ENCODE measurements at regions not wholly inside any gene's neighbourhood (a gene's known extent, or its start where the extent isn't known, plus 50 kb on each side); places are given as distances from the start of the nearest gene placed in this dataset.
"Not testable (repeated sequence)": the region's sequence is repeated elsewhere in the genome, so short reads cannot be mapped to it uniquely, and the experiment has no call there.

DNA sequence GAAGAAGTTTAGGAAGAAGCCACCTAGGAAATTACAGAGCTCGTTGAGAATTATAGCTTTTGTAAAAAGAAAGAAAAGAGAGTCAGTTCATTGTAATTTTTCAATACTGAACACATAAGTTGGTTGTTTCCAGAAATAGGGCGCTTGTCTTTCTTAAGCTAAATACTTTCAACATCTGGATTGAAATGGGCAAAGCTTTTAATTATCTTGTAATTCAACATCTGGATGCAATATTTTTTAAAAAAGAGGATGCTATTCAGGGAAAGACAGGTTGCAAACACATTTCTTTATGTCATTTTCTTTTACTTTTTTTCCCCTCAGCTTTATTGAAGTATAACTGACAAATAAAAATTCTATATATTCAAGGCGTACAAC is 100.7 kb upstream of the TRPC7 start:
- H3K4me3 ChIP-seq (ENCODE audit: insufficient read depth, low read depth, low read length): no peak overlapping the region
- no peak for DNase-seq
- H3K36me3 ChIP-seq (replicated peaks; ENCODE audit: control insufficient read depth, insufficient read depth, low read length): no peaks in the 10 kb centered on the region
- H3K27me3 ChIP-seq (ENCODE audit: control insufficient read depth, insufficient read depth, low read length): no peaks in the 10 kb centered on the region

DNA sequence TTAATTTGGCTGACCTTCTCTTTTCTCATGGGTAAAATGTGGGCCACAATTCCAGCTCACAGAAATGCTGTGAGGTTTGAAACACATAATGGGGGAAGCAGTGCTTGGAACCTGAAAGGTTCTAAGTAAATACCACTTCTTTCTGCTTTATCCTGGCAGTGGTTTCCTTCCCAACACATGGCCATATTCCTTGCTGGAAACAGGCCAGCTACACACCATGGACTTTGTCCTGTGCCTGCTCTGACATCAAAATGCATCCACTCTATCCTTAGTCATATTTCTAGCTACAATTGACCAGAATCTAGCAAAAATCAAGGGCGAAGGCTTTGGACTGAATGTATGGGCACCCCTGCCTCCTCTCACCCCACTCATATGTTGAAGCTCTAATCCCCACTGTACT is 93.1 kb upstream of the TRPC7 start:
- Histone ChIP-seq H3K36me3 (replicated peaks; ENCODE audit: control insufficient read depth, insufficient read depth, low read length) (no peaks in the 10 kb centered on the region), H3K27me3 (ENCODE audit: control insufficient read depth, insufficient read depth, low read length) (no peaks in the 10 kb centered on the region), H3K4me3 (ENCODE audit: insufficient read depth, low read depth, low read length) (no peak overlapping the region)
- DNase-seq: no peak

- no peaks in the 10 kb centered on the region for H3K27me3 ChIP-seq (ENCODE audit: control insufficient read depth, insufficient read depth, low read length)
- no peaks in the 10 kb centered on the region for H3K36me3 ChIP-seq (replicated peaks; ENCODE audit: control insufficient read depth, insufficient read depth, low read length)
- no peak overlapping the region for H3K4me3 ChIP-seq (ENCODE audit: insufficient read depth, low read depth, low read length)
- no peak for DNase-seq
These were observed 92.2 kb upstream of the TRPC7 start for GRCh38 chr5:136457390-136458013.

DNA sequence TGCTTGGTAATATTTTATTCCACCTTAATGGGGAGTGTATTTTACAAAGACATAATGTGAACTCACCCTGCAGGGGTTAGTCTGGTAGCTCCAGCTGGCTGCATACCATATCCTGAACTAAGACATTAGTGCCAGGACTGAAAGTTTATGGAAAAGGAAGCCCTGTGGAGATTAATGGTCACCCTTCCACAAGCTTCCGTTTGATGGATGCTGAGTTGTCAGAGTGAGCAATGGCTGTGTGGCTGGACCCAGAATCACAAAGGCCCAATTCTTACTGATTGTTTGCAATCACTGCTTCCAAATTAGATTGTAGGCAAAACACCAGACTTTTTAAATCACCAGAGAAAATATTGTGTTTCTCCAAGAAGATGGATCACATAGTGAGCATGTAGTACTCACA is 90.1 kb upstream of the TRPC7 start:
- Histone ChIP-seq H3K36me3 (replicated peaks; ENCODE audit: control insufficient read depth, insufficient read depth, low read length) (no peaks in the 10 kb centered on the region), H3K27me3 (ENCODE audit: control insufficient read depth, insufficient read depth, low read length) (no peaks in the 10 kb centered on the region), H3K4me3 (ENCODE audit: insufficient read depth, low read depth, low read length) (no peak overlapping the region)
- no peak for DNase-seq

- H3K27me3 ChIP-seq (ENCODE audit: control insufficient read depth, insufficient read depth, low read length): no peaks in the 10 kb centered on the region
- no peak for DNase-seq
These were observed 88.8 kb upstream of the TRPC7 start for GRCh38 chr5:136453986-136454758.

GRCh38 chr5:136453199-136453598 is 87.9 kb upstream of the TRPC7 start:
- H3K4me3 ChIP-seq (ENCODE audit: insufficient read depth, low read depth, low read length): no peak overlapping the region
- H3K36me3 ChIP-seq (replicated peaks; ENCODE audit: control insufficient read depth, insufficient read depth, low read length): no peaks in the 10 kb centered on the region
- no peak for DNase-seq
- no peaks in the 10 kb centered on the region for H3K27me3 ChIP-seq (ENCODE audit: control insufficient read depth, insufficient read depth, low read length)

More at GRCh38 chr5:136453986-136454758, 88.8 kb upstream of the TRPC7 start:
- Histone ChIP-seq H3K4me3 (ENCODE audit: insufficient read depth, low read depth, low read length) (no peak overlapping the region), H3K36me3 (replicated peaks; ENCODE audit: control insufficient read depth, insufficient read depth, low read length) (no peaks in the 10 kb centered on the region)

GRCh38 chr5:136447576-136447975 is 82.2 kb upstream of the TRPC7 start:
- DNase-seq; H3K4me3 ChIP-seq (ENCODE audit: insufficient read depth, low read depth, low read length); H3K27me3 ChIP-seq (ENCODE audit: control insufficient read depth, insufficient read depth, low read length); H3K36me3 ChIP-seq (replicated peaks; ENCODE audit: control insufficient read depth, insufficient read depth, low read length): not testable (repeated sequence)

- H3K4me3 ChIP-seq (ENCODE audit: insufficient read depth, low read depth, low read length): no peak overlapping the region
- no peak for DNase-seq
- H3K36me3 ChIP-seq (replicated peaks; ENCODE audit: control insufficient read depth, insufficient read depth, low read length): no peaks in the 10 kb centered on the region
- H3K27me3 ChIP-seq (ENCODE audit: control insufficient read depth, insufficient read depth, low read length): no peaks in the 10 kb centered on the region
These were observed 81.2 kb upstream of the TRPC7 start for GRCh38 chr5:136446565-136446964.

- H3K27me3 ChIP-seq (ENCODE audit: control insufficient read depth, insufficient read depth, low read length); DNase-seq; H3K36me3 ChIP-seq (replicated peaks; ENCODE audit: control insufficient read depth, insufficient read depth, low read length); H3K4me3 ChIP-seq (ENCODE audit: insufficient read depth, low read depth, low read length): not testable (repeated sequence)
These were observed 78.8 kb upstream of the TRPC7 start for GRCh38 chr5:136444099-136444498.

DNA sequence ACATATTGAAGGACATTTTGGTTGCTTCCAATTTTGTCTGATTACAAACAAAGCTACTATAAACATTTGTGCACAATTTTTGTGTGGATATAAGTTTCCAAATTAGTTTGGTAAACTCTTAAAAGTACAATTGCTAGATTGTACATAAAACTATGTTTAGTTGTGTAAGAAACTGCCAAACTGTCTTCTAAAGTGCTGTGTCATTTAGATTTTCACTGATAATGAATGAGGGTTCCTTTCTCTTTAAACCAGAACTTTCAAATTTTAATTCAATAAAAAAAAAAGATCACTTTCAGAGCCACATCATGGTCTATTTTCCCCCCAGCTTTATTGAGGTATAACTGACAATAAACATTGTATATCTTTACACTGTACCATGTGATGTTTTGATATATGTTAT is 74.0 kb upstream of the TRPC7 start:
- DNase-seq: no peak
- Histone ChIP-seq H3K4me3 (ENCODE audit: insufficient read depth, low read depth, low read length) (no peak overlapping the region), H3K27me3 (ENCODE audit: control insufficient read depth, insufficient read depth, low read length) (no peaks in the 10 kb centered on the region), H3K36me3 (replicated peaks; ENCODE audit: control insufficient read depth, insufficient read depth, low read length) (no peaks in the 10 kb centered on the region)

GRCh38 chr5:136435946-136436543 is 70.7 kb upstream of the TRPC7 start:
- no peak overlapping the region for H3K4me3 ChIP-seq (ENCODE audit: insufficient read depth, low read depth, low read length)
- DNase-seq: no peak
- H3K36me3 ChIP-seq (replicated peaks; ENCODE audit: control insufficient read depth, insufficient read depth, low read length): no peaks in the 10 kb centered on the region
- no peaks in the 10 kb centered on the region for H3K27me3 ChIP-seq (ENCODE audit: control insufficient read depth, insufficient read depth, low read length)

- no peak for DNase-seq
- no peak overlapping the region for H3K4me3 ChIP-seq (ENCODE audit: insufficient read depth, low read depth, low read length)
- H3K27me3 ChIP-seq (ENCODE audit: control insufficient read depth, insufficient read depth, low read length): no peaks in the 10 kb centered on the region
- no peaks in the 10 kb centered on the region for H3K36me3 ChIP-seq (replicated peaks; ENCODE audit: control insufficient read depth, insufficient read depth, low read length)
These were observed 69.5 kb upstream of the TRPC7 start for GRCh38 chr5:136434795-136435194.

DNA sequence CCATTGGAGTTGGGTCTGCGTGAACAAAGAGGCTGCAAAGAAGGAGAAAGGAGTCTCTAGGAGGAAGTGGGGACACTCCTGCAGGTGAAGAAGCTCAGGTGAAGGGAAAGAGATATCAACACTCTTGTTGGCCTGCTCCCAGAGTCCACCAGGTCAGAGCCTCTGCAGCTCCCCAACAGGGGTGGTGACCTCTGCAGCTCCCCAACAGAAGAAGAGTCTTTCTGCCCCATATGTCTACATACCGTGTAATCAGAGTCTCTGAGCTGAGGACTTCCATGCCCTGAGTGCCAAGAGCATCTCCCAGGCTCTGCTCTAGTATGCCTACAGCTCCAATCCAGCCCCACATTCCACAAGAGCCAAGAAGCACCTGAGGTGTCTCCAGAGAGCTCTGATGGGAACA is 67.4 kb upstream of the TRPC7 start:
- Histone ChIP-seq H3K36me3 (replicated peaks; ENCODE audit: control insufficient read depth, insufficient read depth, low read length) (no peaks in the 10 kb centered on the region), H3K4me3 (ENCODE audit: insufficient read depth, low read depth, low read length) (no peak overlapping the region), H3K27me3 (ENCODE audit: control insufficient read depth, insufficient read depth, low read length) (no peaks in the 10 kb centered on the region)
- no peak for DNase-seq

DNA sequence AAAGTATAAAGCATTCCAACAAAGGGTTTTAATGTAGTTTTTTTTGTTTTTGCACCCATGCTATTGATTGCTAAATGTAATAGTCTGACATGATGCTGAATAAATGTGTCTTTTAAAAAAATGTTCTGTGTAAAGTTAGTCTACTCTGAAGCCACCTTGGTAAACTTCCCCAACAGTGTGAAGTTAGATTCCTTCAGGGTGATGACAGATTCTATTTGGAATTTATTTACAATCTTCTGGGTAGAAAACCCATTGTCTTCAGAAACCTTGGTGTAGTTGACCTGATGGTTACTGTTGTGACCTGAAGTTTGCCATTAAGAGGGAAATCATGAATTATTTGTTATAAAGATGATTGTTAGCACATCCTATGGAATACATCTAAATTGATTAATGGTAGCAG is 64.7 kb upstream of the TRPC7 start:
- Histone ChIP-seq H3K36me3 (replicated peaks; ENCODE audit: control insufficient read depth, insufficient read depth, low read length) (no peaks in the 10 kb centered on the region), H3K4me3 (ENCODE audit: insufficient read depth, low read depth, low read length) (no peak overlapping the region), H3K27me3 (ENCODE audit: control insufficient read depth, insufficient read depth, low read length) (no peaks in the 10 kb centered on the region)
- no peak for DNase-seq

DNA sequence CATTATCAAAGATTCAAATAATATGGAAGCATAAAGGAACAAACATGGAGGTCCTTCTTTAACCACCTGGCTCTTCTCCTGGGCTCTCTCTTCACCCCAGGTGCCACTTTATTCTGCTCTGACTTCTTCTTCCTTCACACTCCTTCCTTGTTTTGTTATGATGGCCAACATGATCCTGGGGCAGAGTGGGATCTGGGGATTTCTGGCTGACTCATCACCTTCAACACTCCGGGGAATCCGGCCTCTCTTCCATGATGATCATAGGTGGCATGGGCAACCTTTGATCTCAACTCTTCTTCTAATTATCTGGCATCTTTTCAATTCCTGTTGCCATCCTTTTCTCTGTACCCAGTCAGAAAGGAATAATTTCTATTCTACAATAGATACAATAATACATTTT is 62.1 kb upstream of the TRPC7 start:
- Histone ChIP-seq H3K36me3 (replicated peaks; ENCODE audit: control insufficient read depth, insufficient read depth, low read length) (no peaks in the 10 kb centered on the region), H3K27me3 (ENCODE audit: control insufficient read depth, insufficient read depth, low read length) (no peaks in the 10 kb centered on the region; the same call in 1 of the 2 replicates), H3K4me3 (ENCODE audit: insufficient read depth, low read depth, low read length) (no peak overlapping the region)
- no peak for DNase-seq

Measured in H7 (cell line).